Testis (tissue), 2 donors: ENCODE measurements at regions not wholly inside any gene's neighbourhood (a gene's known extent, or its start where the extent isn't known, plus 50 kb on each side); places are given as distances from the start of the nearest gene placed in this dataset.

Experiments used
- POLR2A ChIP-seq: fragments of 450-650 bp; IDR thresholded peaks from one replicate; pipeline ENCODE4 v1.6.1; 2017; ENCODE audit warnings: antibody characterized with exemption, mild to moderate bottlenecking, moderate library complexity
- TF ChIP-seq, protein P1 (sequence below), 3 experiments: fragments of 450-650 bp in 2 of 3; fragments of 200-600 bp in 1 of 3; sonication (generic) in 1 of 3; IDR thresholded peaks; one replicate each; pipeline ENCODE4 v1.5.1; 2016 to 2019; ENCODE audit warnings: antibody characterized with exemption in 3 of 3, mild to moderate bottlenecking in 2 of 3, moderate library complexity in 1 of 3

DNA sequence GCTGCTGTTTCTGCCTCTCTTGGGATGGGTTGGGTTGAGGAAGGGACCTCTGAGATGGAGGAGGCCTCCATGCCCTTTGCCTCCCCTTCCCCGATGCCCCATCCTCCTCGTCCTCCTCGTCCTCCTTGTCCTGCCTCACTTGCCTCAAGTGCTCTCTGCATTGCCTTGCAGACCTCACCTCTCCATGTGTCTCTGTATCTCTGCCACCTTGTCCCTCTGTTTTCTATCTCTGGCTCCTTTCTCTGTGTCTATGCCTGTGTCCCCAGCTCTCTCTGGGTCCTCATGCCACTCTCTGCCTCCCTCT, 87.5 kb downstream of the MCFD2 start:
- TF ChIP-seq, protein P1, sequence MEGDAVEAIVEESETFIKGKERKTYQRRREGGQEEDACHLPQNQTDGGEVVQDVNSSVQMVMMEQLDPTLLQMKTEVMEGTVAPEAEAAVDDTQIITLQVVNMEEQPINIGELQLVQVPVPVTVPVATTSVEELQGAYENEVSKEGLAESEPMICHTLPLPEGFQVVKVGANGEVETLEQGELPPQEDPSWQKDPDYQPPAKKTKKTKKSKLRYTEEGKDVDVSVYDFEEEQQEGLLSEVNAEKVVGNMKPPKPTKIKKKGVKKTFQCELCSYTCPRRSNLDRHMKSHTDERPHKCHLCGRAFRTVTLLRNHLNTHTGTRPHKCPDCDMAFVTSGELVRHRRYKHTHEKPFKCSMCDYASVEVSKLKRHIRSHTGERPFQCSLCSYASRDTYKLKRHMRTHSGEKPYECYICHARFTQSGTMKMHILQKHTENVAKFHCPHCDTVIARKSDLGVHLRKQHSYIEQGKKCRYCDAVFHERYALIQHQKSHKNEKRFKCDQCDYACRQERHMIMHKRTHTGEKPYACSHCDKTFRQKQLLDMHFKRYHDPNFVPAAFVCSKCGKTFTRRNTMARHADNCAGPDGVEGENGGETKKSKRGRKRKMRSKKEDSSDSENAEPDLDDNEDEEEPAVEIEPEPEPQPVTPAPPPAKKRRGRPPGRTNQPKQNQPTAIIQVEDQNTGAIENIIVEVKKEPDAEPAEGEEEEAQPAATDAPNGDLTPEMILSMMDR (IDR thresholded peaks at IDR 0.05): no peak
- TF ChIP-seq POLR2A: no peak
